ENCODE measurements at regions not wholly inside any gene's neighbourhood (a gene's known extent, or its start where the extent isn't known, plus 50 kb on each side); places are given as distances from the start of the nearest gene placed in this dataset.

GRCh38 chr4:85147481-85148076, 181.1 kb upstream of the WDFY3 start:
- Histone ChIP-seq H3K9me3 (replicated peaks; ENCODE audit: insufficient read depth, low read length) (no peaks in the 10 kb centered on the region), H3K79me2 (ENCODE audit: low read length) (no peaks in the 10 kb centered on the region), H3K27ac (ENCODE audit: low read length) (no peak overlapping the region), H4K20me1 (ENCODE audit: insufficient read depth, low read length) (no peaks in the 10 kb centered on the region), H3K4me3 (ENCODE audit: low read length) (no peak overlapping the region), H3F3A (ENCODE audit: insufficient read depth, low read length) (no peaks in the 10 kb centered on the region), H2AFZ (ENCODE audit: low read length) (no peak overlapping the region; the same call in 1 of the 2 replicates), H3K36me3 (replicated peaks; ENCODE audit: insufficient read depth, low read length) (no peaks in the 10 kb centered on the region), H3K4me1 (ENCODE audit: low read length) (peaks cover 4% of the 10 kb centered on the region; the same call in 1 of the 2 replicates), H3K4me2 (ENCODE audit: low read depth, low read length) (peak overlapping the region; percentile 14; the same call in 1 of the 2 replicates), H3K9ac (ENCODE audit: low read length) (no peak overlapping the region), H3K9me2 (replicated peaks; ENCODE audit: insufficient read depth, low read length) (no peaks in the 10 kb centered on the region), H3K27me3 (replicated peaks; ENCODE audit: insufficient read depth, low read length) (no peaks in the 10 kb centered on the region)
- DNase-seq: peak; percentile 83
- TF ChIP-seq EZH2phosphoT487 (IDR thresholded peaks at IDR 0.05; ENCODE audit: low read length) (no peak), EZH2 (optimal IDR thresholded peaks at IDR 0.05; ENCODE audit: low read depth, low read length) (no peak)
- TF ChIP-seq, protein P1, sequence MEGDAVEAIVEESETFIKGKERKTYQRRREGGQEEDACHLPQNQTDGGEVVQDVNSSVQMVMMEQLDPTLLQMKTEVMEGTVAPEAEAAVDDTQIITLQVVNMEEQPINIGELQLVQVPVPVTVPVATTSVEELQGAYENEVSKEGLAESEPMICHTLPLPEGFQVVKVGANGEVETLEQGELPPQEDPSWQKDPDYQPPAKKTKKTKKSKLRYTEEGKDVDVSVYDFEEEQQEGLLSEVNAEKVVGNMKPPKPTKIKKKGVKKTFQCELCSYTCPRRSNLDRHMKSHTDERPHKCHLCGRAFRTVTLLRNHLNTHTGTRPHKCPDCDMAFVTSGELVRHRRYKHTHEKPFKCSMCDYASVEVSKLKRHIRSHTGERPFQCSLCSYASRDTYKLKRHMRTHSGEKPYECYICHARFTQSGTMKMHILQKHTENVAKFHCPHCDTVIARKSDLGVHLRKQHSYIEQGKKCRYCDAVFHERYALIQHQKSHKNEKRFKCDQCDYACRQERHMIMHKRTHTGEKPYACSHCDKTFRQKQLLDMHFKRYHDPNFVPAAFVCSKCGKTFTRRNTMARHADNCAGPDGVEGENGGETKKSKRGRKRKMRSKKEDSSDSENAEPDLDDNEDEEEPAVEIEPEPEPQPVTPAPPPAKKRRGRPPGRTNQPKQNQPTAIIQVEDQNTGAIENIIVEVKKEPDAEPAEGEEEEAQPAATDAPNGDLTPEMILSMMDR (IDR thresholded peaks at IDR 0.05; ENCODE audit: low read length): peak; percentile 63

DNA sequence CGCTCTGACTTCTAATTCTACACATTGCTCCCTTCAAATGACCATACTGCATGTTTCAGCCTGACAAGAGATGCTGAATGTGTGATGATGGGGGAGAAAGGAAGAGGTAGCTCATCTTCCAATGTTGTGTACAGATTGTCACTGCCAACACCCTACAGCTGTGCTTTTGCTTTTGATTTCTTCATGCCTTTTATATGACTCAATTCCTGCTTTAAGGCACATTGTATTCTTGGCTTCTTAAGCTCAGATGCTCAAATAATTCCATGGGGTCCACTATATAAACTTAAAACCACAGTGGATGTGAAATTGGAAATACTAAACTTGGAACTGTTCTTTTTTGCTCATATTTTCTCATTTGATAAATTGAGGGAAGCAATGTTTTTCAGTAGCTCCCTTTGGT, 183.2 kb upstream of the WDFY3 start:
- H3K4me2 ChIP-seq (ENCODE audit: low read depth, low read length): no peak overlapping the region
- no peak overlapping the region for H3K27ac ChIP-seq (ENCODE audit: low read length)
- TF ChIP-seq EZH2phosphoT487 (IDR thresholded peaks at IDR 0.05; ENCODE audit: low read length): no peak
- TF ChIP-seq, protein P1 (IDR thresholded peaks at IDR 0.05; ENCODE audit: low read length): no peak
- no peak for TF ChIP-seq EZH2 (optimal IDR thresholded peaks at IDR 0.05; ENCODE audit: low read depth, low read length)
- no peak overlapping the region for H3K9ac ChIP-seq (ENCODE audit: low read length)
- H3K9me3 ChIP-seq (replicated peaks; ENCODE audit: insufficient read depth, low read length): no peaks in the 10 kb centered on the region
- no peak overlapping the region for H3K4me3 ChIP-seq (ENCODE audit: low read length)
- no peak for DNase-seq
- H3K9me2 ChIP-seq (replicated peaks; ENCODE audit: insufficient read depth, low read length): no peaks in the 10 kb centered on the region
- H2AFZ ChIP-seq (ENCODE audit: low read length): no peak overlapping the region
- no peaks in the 10 kb centered on the region for H3K4me1 ChIP-seq (ENCODE audit: low read length)
- H4K20me1 ChIP-seq (ENCODE audit: insufficient read depth, low read length): no peaks in the 10 kb centered on the region
- no peaks in the 10 kb centered on the region for H3F3A ChIP-seq (ENCODE audit: insufficient read depth, low read length)
- no peaks in the 10 kb centered on the region for H3K27me3 ChIP-seq (replicated peaks; ENCODE audit: insufficient read depth, low read length)
- H3K36me3 ChIP-seq (replicated peaks; ENCODE audit: insufficient read depth, low read length): no peaks in the 10 kb centered on the region
- no peaks in the 10 kb centered on the region for H3K79me2 ChIP-seq (ENCODE audit: low read length)

DNA sequence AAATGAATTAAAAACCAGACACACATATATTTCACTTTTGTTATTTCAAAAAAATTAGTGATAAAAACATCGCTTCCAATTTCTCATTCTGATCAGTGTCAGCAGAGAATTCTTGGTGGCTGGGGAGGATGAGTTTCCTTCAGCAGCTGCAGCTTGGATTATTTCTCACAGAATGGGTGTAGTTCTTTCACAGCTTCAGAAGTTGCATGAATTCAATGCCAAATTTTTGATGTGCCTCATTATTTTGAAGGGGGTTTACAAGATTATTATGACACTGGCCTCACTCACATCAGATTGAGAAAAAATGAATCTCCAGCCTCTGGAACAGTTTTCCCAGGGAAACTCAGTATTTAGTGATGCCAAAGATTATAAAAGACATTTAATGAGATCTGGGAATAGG, 184.9 kb upstream of the WDFY3 start:
- Histone ChIP-seq H4K20me1 (ENCODE audit: insufficient read depth, low read length) (no peaks in the 10 kb centered on the region), H3K9me2 (replicated peaks; ENCODE audit: insufficient read depth, low read length) (no peaks in the 10 kb centered on the region), H3K27me3 (replicated peaks; ENCODE audit: insufficient read depth, low read length) (no peaks in the 10 kb centered on the region), H3F3A (ENCODE audit: insufficient read depth, low read length) (no peaks in the 10 kb centered on the region), H3K4me2 (ENCODE audit: low read depth, low read length) (no peak overlapping the region), H3K9ac (ENCODE audit: low read length) (no peak overlapping the region), H2AFZ (ENCODE audit: low read length) (no peak overlapping the region), H3K79me2 (ENCODE audit: low read length) (no peaks in the 10 kb centered on the region), H3K9me3 (replicated peaks; ENCODE audit: insufficient read depth, low read length) (no peaks in the 10 kb centered on the region), H3K36me3 (replicated peaks; ENCODE audit: insufficient read depth, low read length) (no peaks in the 10 kb centered on the region), H3K4me1 (ENCODE audit: low read length) (no peaks in the 10 kb centered on the region), H3K27ac (ENCODE audit: low read length) (no peak overlapping the region), H3K4me3 (ENCODE audit: low read length) (no peak overlapping the region)
- no peak for DNase-seq
- TF ChIP-seq EZH2 (optimal IDR thresholded peaks at IDR 0.05; ENCODE audit: low read depth, low read length) (no peak), EZH2phosphoT487 (IDR thresholded peaks at IDR 0.05; ENCODE audit: low read length) (no peak)
- TF ChIP-seq, protein P1 (IDR thresholded peaks at IDR 0.05; ENCODE audit: low read length): no peak
